Colonic mucosa (tissue), 4 donors: ENCODE measurements at regions not wholly inside any gene's neighbourhood (a gene's known extent, or its start where the extent isn't known, plus 50 kb on each side); places are given as distances from the start of the nearest gene placed in this dataset.
"Not testable (repeated sequence)": the region's sequence is repeated elsewhere in the genome, so short reads cannot be mapped to it uniquely, and the experiment has no call there.

Experiments used
- DNase-seq: peaks from one replicate; pipeline ENCODE4 v3.0.0-alpha.2; 2020
- H3K27ac ChIP-seq: fragments of 200-600 bp; one replicate; pipeline ENCODE4 v1.8.0; 2021
- H3K27me3 ChIP-seq: fragments of 200-600 bp; one replicate; pipeline ENCODE4 v1.8.0; 2021
- H3K36me3 ChIP-seq: fragments of 200-600 bp; one replicate; pipeline ENCODE4 v1.8.0; 2021
- H3K4me1 ChIP-seq: fragments of 200-600 bp; one replicate; pipeline ENCODE4 v1.8.0; 2021; ENCODE audit warnings: mild to moderate bottlenecking
- H3K4me3 ChIP-seq: fragments of 200-600 bp; one replicate; pipeline ENCODE4 v1.8.0; 2021
- H3K9ac ChIP-seq, 2 donors: one replicate each; pipeline ENCODE4 v1.7.0; 2013; ENCODE audit warnings: control low read depth in 2 of 2, low read depth in 2 of 2, low read length in 2 of 2
- H3K9me3 ChIP-seq: fragments of 200-600 bp; one replicate; pipeline ENCODE4 v1.8.0; 2021
- CTCF ChIP-seq: fragments of 200-600 bp; IDR thresholded peaks from one replicate; pipeline ENCODE4 v1.8.0; 2022; ENCODE audit warnings: antibody characterized with exemption, mild to moderate bottlenecking
- intact Hi-C: fragments of 100-400 bp; cut with DNase I; formaldehyde crosslinking; loops from one replicate; pipeline ENCODE4 v1.14.1; 2022
- donor health status: healthy.
- donor health status: DM: no; HTN: no; CAD: no.
- donor health status: DM: no; HTN: no; CAD: no.

GRCh38 chr19:20413705-20414104 is 151.9 kb downstream of the ZNF737 start:
- Histone ChIP-seq H3K4me3 (no peak overlapping the region), H3K27ac (no peak overlapping the region), H3K9me3 (no peaks in the 10 kb centered on the region), H3K9ac (no peak overlapping the region), H3K27me3 (no peaks in the 10 kb centered on the region), H3K4me1 (no peaks in the 10 kb centered on the region), H3K36me3 (no peaks in the 10 kb centered on the region)
- TF ChIP-seq CTCF = no peak
- DNase-seq = no peak
- intact Hi-C loops = no loop called here

GRCh38 chr19:20412846-20413245 is 152.7 kb downstream of the ZNF737 start:
- Histone ChIP-seq H3K27me3 (no peaks in the 10 kb centered on the region), H3K9ac (no peak overlapping the region), H3K27ac (no peak overlapping the region), H3K4me3 (no peak overlapping the region), H3K36me3 (no peaks in the 10 kb centered on the region), H3K9me3 (no peaks in the 10 kb centered on the region), H3K4me1 (no peaks in the 10 kb centered on the region)
- TF ChIP-seq CTCF = no peak
- intact Hi-C loops = no loop called here
- DNase-seq = no peak

GRCh38 chr19:20397292-20397691 is 168.3 kb downstream of the ZNF737 start:
- peaks cover 4% of the 10 kb centered on the region for H3K9me3 ChIP-seq
- no peak for TF ChIP-seq CTCF
- DNase-seq = no peak
- intact Hi-C loops = no loop called here
- H3K36me3 ChIP-seq = no peaks in the 10 kb centered on the region
- H3K27ac ChIP-seq = no peak overlapping the region
- no peak overlapping the region for H3K9ac ChIP-seq
- no peak overlapping the region for H3K4me3 ChIP-seq
- H3K27me3 ChIP-seq = no peaks in the 10 kb centered on the region
- no peaks in the 10 kb centered on the region for H3K4me1 ChIP-seq

- Histone ChIP-seq H3K36me3 (no peaks in the 10 kb centered on the region), H3K27ac (no peak overlapping the region), H3K4me3 (no peak overlapping the region), H3K27me3 (no peaks in the 10 kb centered on the region), H3K9me3 (no peaks in the 10 kb centered on the region), H3K4me1 (no peaks in the 10 kb centered on the region), H3K9ac (no peak overlapping the region)
- no peak for TF ChIP-seq CTCF
- no peak for DNase-seq
- intact Hi-C loops = no loop called here
Measured at GRCh38 chr19:20388706-20389225, 176.8 kb downstream of the ZNF737 start.

- no peak overlapping the region for H3K9ac ChIP-seq
- H3K4me3 ChIP-seq = no peak overlapping the region
- intact Hi-C loops = no loop called here
- no peak overlapping the region for H3K27ac ChIP-seq
- no peak for TF ChIP-seq CTCF
- no peaks in the 10 kb centered on the region for H3K36me3 ChIP-seq
- no peaks in the 10 kb centered on the region for H3K4me1 ChIP-seq
- no peaks in the 10 kb centered on the region for H3K27me3 ChIP-seq
- DNase-seq = no peak
- H3K9me3 ChIP-seq = no peaks in the 10 kb centered on the region
Measured at GRCh38 chr19:20385061-20385460, 180.5 kb downstream of the ZNF737 start.

GRCh38 chr19:20371911-20372310 is 193.7 kb downstream of the ZNF737 start:
- Histone ChIP-seq H3K36me3 (no peaks in the 10 kb centered on the region), H3K4me1 (no peaks in the 10 kb centered on the region), H3K9me3 (no peaks in the 10 kb centered on the region), H3K4me3 (no peak overlapping the region), H3K27me3 (no peaks in the 10 kb centered on the region), H3K9ac (no peak overlapping the region), H3K27ac (no peak overlapping the region)
- intact Hi-C loops = no loop called here
- no peak for DNase-seq
- no peak for TF ChIP-seq CTCF

GRCh38 chr19:20371304-20371703 is 194.3 kb downstream of the ZNF737 start:
- H3K27me3 ChIP-seq, H3K9ac ChIP-seq, H3K4me3 ChIP-seq, H3K9me3 ChIP-seq, DNase-seq, H3K4me1 ChIP-seq, intact Hi-C loops, H3K36me3 ChIP-seq, H3K27ac ChIP-seq: not testable (repeated sequence)
